GM12874 (cell line): ENCODE measurements at regions not wholly inside any gene's neighbourhood (a gene's known extent, or its start where the extent isn't known, plus 50 kb on each side); places are given as distances from the start of the nearest gene placed in this dataset.

Experiments used
- TF ChIP-seq, protein P1 (sequence below): IDR thresholded peaks from 2 replicates; pipeline ENCODE4 v1.5.1; 2011; ENCODE audit warnings: low read depth, mild to moderate bottlenecking, control low read depth, low read length, moderate library complexity; ENCODE audit not compliant: insufficient read depth

DNA sequence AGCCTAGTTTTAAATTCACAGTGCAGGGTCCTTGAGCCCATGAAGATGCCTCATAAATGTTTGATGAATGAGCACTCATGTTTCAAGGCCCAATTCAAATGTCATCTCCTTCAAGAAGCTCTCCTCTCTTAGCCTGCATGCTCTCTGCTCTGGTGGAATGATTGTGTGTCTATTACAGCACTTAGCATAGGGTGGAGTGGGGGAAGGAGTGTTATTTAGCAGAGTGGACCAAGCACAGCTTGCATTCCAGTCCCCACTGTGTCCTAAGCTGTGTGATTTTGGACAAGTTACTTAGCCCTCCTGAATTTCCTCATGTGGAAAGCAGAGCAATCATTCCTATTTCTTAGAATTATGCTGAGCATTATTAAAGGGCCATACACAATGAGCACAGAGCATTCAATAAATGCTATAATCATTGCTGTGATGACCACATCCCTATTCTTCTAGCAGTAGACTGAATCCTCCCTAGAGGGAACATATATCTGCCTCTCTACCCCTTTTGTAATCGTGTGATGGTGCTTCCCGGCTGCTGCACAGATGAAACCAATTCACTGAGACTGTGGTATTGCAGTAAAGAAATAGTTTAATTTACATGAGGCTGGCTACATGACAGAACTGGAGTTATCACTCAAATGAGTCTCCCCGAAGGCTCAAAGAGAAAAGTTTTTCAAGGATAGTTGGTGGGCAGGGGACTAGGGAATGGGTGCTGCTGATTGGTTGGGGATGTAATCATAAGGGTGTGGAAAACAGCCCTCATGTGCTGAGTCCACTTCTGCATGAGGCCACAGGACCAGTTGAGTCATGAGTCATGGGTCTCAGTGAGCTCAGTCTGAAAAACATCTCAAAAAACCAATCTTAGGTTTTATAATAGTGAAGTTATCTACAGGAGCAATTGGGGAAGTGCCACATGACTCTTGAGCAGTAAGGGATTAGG lies 173.4 kb upstream of the NDUFV2 start:
- TF ChIP-seq, protein P1, sequence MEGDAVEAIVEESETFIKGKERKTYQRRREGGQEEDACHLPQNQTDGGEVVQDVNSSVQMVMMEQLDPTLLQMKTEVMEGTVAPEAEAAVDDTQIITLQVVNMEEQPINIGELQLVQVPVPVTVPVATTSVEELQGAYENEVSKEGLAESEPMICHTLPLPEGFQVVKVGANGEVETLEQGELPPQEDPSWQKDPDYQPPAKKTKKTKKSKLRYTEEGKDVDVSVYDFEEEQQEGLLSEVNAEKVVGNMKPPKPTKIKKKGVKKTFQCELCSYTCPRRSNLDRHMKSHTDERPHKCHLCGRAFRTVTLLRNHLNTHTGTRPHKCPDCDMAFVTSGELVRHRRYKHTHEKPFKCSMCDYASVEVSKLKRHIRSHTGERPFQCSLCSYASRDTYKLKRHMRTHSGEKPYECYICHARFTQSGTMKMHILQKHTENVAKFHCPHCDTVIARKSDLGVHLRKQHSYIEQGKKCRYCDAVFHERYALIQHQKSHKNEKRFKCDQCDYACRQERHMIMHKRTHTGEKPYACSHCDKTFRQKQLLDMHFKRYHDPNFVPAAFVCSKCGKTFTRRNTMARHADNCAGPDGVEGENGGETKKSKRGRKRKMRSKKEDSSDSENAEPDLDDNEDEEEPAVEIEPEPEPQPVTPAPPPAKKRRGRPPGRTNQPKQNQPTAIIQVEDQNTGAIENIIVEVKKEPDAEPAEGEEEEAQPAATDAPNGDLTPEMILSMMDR: no peak

DNA sequence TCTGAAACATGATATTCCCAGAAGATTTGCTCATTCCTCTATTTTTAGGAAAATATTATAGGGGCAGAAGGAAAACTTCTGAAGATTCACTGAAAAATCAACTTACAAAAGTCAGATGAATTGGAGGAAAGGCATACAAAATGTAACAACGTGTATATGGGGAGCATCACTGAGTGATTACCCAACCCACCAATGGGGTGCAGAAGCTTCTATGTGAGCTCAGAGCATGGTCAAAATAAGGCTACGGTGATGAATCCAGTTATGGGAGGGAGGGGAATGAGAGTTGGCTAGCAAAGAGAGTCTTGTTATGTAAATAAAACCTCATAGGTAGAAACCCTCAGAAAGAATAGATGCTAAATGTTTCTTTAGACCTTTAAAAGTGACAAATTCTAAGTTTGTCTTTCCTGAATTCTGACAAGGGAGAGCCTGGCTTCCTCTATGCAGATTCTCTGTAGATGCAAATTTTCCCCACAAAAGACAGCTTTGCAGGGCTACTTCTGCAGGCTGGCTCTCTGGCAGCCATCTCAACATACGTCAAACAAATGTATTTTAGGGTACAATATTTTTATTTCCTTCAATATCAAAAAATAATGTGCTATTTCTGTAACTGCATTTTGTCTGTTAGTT lies 171.4 kb upstream of the NDUFV2 start:
- TF ChIP-seq, protein P1: no peak

DNA sequence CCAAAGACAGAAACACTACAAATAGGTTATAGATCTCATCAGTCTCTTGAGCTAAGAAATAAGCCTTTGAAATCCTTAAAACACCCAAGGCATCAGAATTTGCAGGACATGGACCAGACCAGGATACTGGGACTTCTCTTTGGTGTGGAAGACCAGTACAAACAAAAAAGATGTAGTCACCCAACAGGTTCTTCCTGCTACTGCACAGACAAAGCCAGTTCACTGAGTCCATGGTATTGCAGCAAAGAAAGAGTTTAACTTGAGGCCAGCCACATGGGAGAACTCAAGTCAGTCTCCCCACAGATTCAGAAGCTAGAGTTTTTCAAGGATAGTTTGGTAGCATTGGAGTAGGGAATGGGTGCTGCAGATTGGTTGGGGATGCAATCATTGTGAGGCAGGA lies 169.6 kb upstream of the NDUFV2 start:
- TF ChIP-seq, protein P1: no peak

DNA sequence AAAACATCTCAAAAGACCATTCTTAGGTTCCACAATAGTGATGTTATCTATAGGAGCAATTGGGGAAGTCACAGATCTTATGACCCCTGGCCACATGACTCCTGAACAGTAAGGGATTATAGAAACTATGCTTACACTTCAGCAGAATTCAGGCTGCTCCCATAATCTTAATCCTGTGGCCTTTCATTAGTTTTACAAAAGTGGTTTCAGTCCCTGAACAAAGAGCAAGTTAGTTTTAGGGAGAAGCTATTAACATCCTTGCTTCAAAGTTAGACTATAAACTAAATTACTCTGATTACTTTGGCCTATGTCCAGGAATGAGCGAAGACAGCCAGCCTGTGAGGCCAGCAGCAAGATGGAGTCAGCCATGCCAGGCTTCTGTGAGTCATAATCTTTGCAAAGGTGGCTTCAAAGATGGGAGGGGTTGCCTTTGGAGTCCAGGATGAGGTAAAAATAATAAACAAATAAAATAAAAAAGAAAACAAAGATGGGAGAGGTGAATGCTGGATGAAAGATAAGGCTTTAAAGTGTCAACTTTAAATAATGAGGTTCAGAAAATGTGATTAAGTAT lies 168.7 kb upstream of the NDUFV2 start:
- TF ChIP-seq, protein P1: no peak

DNA sequence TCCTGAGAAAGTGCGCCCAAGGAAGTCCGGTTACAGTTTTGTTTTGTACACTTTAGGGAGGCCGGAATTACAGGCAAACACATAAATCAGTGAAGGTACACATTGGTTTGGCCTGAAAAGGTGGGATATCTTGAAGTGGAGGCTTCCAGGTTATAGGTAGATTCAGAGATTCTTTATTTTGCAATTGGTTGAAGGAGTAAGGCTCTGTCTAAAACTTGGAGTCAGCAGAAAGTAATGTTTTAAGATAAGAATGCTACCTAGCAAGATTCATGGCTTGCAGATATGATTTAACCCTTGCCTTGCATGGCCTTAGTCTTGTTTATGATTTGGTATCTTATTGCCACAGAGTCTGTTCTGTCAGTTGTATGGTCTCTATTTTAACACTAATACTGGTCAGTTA lies 165.9 kb upstream of the NDUFV2 start:
- TF ChIP-seq, protein P1: no peak

DNA sequence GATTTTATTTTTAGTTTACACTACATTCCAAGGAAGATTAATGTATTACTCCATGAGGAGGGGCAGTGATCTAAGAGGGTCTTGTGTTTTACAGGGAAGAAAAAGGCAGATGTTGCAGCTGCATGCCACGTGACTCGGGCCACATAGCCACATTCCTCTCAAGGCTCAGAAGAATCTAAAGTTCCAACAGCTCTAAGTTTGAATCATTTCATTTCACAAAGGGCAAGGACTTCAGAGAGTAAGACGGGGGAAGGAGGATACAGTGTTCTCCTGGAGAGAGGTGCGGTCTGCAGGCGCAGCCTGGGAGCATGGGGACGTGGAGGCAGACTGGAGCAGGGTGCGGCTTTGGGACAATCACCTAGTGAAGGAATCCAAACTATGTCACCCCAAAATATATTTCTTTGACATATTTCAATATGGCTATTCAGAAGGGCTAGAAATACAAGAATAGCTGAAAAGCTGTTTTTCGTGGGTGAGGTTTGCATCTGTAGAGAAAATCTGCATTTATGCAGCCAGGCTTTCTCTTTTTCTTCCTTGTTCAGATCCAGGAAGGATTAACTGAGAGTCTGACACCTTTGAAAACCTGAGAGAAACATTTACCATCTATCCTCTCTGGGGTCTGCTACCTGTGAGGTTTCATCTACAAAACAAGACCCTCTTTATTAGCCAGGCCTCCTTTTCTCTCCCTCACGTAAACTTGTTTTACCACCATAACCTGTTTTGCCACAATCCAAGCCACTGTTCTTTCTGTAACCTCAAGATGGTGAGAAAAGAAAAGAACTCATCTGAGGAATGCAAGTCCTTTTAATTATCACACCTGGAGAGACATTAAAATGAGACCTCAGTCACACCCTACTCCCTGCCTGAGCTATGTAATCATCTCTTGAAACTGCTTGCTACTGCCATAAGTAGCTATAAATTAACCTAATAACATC lies 165.1 kb upstream of the NDUFV2 start:
- TF ChIP-seq, protein P1: no peak

DNA sequence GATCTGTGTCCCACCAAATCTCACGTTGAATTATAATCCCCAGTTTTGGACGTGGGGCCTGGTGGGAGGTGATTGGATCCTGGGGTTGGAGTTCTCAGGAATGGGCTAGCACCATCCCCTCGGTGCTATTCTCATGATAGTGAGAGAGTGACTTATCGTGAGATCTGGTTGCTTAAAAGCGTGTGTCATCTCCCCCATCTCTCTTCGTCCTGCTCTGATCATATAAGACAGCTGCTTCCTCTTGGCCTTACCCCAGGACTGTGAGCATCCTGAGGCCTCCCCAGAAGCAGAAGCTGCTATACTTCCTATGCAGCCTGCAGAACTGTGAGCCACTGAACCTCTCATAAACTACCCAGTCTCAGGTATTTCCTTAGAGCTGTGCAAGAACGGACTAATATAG lies 163.7 kb upstream of the NDUFV2 start:
- TF ChIP-seq, protein P1: no peak
